Islet of Langerhans (tissue), 1 donor: ENCODE measurements at regions not wholly inside any gene's neighbourhood (a gene's known extent, or its start where the extent isn't known, plus 50 kb on each side); places are given as distances from the start of the nearest gene placed in this dataset.
"Not testable (repeated sequence)": the region's sequence is repeated elsewhere in the genome, so short reads cannot be mapped to it uniquely, and the experiment has no call there.

ENCODE experiments used
- FAIRE-seq: peaks from one replicate; lab custom pipeline; 2011; peaks lifted over from hg19 to GRCh38; lab: Jason Lieb, UNC

DNA sequence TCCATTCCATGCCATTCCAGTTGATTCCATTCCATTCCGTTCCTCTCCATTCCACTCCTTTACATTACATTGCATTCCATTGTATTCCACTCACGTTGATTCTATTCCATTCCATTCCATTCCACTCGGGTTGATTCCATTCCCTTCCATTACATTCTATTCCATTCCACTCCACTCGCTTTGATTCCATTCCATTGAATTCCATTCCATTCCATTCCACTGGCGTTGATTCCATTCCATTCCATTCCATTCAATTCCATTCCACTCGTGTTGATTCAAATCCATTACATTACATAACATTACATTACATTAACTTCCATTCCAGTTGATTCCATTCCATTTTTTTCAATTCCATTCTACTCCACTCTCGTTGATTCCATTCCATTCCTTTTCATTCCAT, 1142.8 kb downstream of the RPIA start:
- FAIRE-seq: no peak

DNA sequence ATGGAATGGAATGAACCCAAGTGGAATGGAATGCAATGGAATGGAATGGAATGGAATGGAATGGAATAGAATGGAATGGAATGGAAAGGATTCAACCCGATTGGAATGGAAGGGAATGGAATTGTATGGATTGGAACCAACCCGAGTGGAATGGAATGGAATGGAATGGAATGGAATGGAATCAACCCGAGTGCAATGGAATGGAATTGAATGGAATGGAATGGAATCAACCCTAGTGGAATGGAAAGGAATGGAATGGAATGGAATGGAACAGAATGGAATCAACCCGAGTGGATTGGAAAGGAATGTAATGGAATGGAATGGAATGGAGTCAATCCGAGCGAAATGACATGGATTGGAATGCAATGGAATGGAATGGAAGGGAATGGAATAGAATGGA, 1144.9 kb downstream of the RPIA start:
- FAIRE-seq: not testable (repeated sequence)

DNA sequence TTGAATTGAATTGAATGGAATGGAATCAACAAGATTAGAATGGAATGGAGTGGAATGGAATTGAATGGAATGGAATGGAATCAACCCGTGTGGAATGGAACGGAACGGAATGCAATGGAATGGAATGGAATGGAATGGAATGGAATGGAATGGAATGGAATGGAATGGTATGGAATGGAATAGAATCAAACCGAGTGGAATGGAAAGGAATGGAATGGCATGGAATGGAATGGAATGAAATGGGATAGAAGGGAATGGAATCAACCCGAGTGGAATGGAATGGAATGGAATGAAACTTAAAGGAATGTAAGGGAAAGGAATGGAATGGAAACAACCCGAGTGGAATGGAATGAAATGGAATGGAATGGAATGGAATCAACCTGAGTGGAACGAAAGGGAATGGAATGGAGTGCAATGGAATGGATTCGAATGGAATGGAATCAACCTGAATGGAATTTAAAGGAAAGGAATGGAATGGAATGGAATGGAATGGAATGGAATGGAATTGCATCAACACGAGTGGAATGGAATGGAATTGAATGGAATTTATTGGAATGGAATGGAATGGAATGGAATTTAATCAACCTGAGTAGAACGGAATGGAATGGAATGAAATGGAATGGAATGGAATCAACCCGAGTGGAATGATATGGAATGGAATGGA, 1146.6 kb downstream of the RPIA start:
- FAIRE-seq: no peak

DNA sequence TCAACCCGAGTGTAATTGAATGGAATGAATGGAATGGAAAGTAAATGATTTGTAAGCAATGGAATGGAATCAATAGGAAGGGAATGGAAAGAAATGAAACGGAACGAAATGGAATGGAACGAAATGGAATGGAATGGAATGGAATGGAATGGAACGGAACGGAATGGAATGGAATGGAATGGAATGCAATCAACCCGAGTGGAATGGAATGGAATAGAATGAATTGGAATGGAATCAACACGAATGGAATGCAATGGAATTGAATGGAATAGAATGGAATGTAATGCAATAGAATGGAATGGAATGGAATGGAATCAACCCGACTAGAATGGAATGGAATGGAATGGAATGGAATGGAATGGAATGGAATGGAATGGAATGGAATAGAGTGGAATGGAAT, 1148.7 kb downstream of the RPIA start:
- not testable (repeated sequence) for FAIRE-seq

DNA sequence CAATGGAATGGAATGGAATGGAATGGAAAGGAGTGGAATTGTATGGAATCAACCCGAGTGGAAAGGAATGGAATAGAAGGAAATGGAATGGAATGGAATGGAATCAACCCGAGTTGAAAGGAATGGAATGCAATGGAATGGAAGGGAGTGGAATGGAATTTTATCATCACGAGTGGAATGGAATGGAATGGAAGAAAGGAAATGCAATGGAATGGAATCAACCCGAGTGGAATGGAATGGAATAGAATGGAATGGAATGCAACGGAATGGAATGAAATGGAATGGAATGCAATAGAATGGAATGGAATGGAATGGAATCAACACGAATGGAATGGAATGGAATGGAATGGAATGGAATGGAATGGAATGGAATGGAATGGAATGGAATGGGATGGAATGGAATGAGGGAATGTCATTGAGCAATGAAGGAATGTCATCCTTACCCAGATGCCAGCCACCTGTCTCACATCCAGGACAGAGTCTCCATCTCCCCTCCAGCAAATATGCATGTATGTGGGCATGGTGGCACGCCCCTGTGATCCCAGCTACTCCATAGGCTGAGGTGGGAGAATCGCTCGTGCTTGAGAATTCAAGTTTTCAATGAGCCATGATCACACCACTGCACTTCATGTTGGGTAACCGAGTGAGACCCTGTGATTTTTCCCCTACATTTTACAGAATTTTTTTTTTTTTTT, 1149.5 kb downstream of the RPIA start:
- FAIRE-seq: not testable (repeated sequence)

DNA sequence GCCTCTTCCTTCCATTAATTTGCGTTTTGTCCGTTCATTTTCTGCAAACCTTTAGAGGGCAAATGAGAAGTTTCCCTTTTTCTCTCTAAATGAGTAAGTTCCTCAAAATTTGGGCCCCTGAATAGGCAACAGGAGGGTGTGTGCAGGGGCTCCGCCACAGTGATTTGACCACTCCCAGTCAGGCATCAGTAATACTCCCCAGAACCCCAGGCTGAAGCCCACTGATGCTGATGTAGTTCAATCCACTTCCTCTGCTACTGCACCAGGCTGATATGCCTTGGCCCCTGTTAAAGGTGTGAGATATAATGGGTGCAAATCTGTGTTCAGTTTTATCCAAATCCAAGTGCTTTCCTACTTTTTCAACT, 1150.0 kb downstream of the RPIA start:
- no peak for FAIRE-seq

DNA sequence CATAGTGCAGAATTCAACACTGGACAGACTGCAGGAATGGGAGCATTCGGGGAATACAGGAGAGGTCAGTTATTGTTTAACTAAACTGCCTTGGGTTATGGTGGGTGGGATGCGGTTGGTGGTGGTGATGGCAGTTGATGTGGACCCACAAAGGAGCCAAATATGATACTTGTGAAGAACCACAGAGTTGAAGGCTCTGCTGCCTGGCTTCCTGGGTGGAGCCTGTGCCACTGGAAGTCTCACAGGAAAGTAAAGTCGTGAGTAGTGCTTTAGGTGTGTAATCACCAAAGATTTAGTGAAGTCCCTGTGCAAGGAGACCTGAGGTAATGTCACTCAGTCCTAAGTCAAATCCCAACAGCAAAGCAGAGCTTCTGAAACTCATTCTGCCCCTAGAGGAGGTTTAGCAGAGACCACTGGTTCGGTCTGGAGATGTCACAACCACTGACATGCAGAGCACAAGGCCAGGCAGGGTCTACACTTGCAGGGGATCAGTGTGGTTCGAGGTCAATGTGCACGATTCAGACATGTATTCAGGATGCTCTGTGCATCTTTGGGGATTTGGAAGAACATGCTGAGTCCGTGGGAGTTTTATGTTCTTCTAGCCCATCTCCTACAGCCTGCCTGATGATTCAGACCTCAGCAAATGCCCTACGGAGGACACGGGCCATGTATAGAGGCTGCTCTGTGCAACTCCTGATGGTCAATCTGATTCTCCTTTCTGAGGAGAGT, 1150.9 kb downstream of the RPIA start:
- FAIRE-seq: no peak

DNA sequence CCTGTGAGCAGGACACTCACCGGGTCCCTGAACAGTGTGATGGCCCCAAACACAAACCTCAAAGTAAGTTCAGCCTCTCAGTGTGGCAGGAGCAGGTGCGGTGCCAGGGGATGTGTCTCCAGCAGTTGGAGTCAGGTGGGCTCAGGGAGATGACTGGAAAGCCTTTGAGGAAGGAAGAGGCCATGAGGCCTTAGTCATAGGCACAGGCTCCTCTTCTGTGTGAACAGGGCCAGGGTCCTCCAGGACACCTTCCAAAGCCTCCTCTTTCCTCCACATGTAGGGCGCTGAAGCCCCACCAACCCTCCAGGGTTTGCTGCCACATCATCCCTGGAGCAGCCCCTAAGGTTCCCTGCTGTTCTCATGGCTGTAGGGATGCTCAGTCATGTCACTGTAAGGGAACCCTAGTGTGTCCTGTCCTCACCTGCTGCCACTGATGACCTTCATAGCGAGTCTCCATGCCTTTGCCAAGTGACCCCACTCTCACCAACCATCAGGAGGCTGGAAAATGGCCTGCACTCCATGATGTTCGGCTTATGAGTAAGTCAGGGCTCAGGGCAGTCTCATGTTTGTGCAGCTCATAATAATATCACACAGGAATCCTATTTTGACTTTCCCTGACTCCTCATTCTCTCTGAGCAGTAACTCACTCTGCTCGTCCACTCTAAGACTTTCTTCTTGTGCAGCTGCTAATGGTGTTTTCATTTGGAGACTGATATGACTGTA, 1152.9 kb downstream of the RPIA start:
- FAIRE-seq: no peak

DNA sequence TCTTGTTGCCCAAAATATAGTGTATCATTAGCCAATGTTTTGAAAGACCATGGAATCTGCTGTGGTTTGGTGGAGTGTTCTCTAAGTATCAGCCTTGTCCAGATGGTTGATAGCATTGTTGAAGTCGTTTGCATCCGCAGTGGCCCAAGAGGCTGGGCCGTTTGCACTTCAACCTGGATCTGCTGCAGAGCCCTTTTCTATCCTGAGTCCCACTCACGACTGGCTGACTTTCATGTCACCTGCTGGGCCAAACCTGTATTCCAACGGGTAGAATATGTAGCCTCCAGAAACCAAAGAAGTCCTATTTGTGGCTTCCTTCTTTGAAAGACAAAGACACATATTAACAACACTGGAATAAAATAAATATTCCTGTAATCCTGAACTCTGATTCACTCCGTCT, 1154.1 kb downstream of the RPIA start:
- no peak for FAIRE-seq

DNA sequence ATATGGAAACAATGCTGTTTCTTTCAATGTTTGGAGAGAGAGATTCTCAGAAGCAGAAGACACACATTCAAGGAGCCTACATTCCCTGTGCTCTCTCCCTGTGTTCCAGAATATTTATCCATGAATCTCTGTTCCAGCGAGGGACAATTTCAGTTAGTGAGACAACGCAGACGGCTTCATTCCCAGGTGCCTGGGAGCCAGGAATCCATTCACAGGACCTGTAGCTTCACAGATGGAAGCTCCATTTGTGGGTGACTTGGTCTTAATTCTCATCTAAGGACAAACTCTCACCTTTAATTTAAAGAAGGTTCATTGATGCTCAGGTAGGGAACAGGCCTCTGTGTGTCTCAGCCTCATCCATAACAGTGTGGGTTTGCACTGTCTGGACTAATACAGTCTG, 1156.6 kb downstream of the RPIA start:
- FAIRE-seq: no peak

DNA sequence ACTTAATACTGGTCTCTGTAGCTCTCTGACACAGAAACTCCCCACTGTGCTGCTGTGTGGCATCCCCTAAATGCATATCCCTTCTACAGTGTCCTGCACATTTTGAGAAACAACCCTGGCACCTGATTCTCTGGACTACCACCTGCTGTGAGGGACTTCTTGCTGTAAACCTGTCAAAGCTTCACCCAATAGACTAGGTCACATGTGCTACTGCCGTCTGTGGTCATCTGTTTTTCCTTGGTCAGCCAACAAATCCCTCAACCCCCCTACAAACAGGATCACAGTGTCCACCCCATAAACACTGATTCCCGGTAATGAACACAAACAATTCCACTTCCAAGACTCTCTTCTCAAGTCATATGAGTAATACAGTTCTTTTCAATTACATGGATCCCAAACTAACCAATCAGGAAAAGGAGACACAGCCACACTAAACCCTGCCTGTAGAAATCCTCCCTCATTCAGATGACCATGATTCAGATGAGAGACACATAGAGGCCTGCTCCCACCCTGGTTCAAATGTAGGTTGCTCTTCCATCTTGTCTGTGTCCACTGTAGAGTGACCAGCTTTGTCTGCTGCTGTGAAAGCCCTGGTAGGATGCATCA, 1157.4 kb downstream of the RPIA start:
- no peak for FAIRE-seq

DNA sequence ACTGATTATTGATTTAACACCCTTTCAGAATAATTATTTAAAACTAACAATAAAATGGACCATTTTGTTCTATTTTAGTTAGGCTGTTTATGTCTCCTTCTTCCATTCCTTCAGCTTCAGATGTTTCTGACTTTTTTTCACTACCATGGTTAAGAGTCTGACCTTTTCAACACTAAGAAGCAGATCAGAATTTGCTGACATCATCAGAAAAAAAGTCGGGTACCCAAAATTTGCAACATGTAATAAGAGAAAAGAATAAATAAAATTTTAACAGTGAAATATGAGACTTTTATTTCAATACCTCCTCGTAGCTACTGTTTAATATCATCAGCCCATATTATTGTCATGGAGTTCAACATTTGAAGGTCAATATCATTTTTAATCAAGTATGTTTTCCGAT, 1158.3 kb downstream of the RPIA start:
- FAIRE-seq: no peak

DNA sequence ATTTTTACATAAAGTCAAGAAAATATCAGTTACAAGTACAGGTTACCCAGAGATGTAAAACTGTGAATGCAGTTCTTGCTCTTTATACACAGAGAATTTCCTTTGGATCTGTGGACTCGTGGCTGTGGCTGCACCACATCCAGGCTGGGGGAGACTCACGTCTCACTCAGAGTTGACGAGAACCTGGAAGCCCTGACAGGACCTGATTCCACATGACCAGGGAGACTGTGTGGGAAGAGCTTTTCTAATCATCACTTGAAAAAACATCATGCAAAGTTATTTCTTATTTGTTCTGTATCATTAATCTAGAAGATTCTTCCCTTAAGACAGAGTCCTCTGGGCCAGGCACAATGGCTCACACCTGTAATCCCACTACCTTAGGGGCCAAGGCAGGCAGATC, 1159.0 kb downstream of the RPIA start:
- FAIRE-seq: no peak

DNA sequence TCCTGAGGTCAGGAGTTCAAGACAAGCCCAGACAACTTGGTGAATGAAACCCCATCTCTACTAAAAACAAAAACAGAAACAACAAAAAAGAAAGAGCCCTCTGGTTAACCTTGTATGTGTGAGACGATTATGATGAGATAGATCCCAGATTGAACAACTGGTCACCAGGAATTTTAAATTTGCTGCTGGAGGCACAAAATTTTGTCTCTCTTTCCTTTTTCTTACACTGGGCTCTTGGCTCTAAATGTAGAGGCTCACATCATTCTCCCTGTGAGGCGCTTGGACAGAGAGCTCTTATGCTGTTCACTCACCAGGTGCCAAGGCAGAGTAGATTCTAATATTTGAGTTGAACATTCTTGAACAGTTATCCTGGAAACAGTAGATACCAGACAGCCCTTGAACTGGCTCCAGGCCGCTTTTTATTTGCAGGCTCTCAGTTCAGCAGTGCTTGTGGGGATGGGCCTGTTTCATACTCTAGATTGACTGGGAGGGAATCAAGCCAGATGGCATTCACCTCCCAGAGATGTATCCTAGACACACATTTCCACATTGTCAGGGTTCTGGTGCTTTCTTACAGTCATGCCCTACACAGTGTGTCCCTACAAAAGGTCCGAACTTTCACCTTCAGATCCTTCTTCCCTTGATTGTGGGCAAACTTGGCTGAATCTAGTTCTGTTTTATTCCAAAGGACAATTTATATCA, 1159.6 kb downstream of the RPIA start:
- no peak for FAIRE-seq

DNA sequence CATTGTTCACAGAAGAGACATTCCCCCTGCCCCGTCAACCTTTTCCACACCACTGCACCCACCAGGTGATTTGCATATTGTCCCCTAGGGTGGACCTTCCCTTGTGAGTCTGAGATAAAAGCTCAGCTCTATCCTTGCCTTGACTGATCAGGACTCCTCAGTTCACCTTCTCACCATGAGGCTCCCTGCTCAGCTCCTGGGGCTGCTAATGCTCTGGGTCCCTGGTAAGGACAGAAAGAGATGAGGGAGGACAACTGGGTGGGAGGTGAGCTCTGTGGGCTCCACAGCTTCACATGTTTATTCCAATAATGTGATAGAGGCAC, 1160.1 kb downstream of the RPIA start:
- FAIRE-seq: no peak

DNA sequence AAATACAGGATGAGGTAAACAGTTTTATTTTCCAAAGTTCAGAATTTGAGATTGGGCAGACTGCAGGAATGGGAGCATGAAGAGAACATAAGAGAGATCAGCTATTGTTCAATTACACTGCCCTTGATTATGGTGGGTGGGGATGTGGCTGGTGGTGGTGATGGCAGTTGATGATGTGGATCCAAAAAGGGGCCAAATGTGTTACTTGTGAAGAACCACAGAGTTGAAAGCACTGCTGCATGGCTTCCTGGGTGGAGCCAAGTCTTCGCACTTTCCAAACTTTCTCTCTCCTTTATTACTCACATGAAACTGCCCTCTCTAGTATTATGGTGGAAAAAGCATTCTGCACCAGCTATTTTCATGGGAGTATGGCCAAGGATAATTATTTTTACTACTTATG, 1162.0 kb downstream of the RPIA start:
- not testable (repeated sequence) for FAIRE-seq

DNA sequence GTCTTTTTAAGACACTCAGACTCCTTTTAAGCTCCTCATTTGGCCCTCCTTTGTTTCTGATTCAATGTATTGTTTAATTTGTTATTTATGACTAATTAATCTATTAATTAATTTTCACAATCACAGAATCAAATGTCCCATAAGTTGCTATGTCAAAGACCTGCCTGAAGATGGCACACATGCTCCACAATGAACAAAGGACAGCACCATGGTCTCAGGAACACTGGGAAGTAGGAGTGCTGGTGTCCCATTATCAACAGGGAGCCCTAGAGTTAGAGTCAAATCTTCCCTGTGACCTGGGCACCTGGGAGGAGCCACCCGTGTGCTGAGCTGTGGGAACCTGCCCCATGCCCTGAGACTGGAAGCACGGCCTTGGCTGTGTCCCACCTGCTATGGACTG, 1164.3 kb downstream of the RPIA start:
- not testable (repeated sequence) for FAIRE-seq

DNA sequence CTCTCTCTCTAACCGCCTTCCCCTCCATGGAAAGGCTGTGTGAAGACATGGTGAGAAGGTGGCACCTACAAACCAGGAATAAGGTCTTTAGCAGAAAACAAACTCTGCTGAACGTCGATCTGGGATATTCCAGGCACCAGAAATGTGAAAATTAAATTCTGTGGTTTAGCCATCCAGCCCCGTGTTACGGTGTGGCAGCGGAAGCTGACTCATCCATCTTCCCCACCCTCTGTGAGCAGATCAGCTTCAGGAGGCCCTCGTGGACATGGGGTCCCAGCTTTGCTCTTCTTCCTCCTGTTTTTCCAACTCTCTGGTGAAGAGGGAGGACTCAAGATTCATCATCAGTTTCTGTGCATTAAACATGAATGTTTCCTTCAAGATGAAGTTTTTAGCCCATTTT, 1164.8 kb downstream of the RPIA start:
- FAIRE-seq: not testable (repeated sequence)

DNA sequence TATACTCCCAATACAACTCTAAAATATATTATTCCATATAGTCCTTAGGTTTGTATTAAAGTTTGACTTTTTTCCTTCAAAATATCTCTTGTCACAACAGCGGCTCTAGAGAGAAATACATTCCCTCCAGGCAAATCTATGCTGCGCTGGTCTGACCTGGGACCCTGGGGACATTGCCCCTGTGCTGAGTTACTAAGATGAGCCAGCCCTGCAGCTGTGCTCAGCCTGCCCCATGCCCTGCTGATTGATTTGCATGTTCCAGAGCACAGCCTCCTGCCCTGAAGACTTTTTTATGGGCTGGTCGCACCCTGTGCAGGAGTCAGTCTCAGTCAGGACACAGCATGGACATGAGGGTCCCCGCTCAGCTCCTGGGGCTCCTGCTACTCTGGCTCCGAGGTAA, 1170.7 kb downstream of the RPIA start:
- FAIRE-seq: not testable (repeated sequence)

DNA sequence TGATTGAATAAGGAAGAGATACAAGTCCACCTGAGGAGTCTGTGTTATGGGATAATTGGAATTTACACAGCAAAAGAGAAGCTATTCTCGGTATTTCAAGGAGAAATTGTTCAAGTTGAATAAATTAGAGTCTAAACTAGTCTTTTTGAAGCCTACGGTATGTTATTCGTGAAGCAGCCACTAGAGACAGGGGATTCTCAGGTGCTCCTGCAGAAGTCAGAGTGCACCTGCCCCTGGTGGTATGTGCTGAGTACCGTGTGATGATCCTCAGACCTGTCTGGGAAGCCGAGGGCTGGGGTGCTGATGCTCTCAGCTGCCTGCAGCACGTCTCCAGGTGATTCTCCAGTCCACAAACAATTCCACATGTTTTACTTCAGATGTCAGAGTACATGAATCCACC, 1171.7 kb downstream of the RPIA start:
- not testable (repeated sequence) for FAIRE-seq

DNA sequence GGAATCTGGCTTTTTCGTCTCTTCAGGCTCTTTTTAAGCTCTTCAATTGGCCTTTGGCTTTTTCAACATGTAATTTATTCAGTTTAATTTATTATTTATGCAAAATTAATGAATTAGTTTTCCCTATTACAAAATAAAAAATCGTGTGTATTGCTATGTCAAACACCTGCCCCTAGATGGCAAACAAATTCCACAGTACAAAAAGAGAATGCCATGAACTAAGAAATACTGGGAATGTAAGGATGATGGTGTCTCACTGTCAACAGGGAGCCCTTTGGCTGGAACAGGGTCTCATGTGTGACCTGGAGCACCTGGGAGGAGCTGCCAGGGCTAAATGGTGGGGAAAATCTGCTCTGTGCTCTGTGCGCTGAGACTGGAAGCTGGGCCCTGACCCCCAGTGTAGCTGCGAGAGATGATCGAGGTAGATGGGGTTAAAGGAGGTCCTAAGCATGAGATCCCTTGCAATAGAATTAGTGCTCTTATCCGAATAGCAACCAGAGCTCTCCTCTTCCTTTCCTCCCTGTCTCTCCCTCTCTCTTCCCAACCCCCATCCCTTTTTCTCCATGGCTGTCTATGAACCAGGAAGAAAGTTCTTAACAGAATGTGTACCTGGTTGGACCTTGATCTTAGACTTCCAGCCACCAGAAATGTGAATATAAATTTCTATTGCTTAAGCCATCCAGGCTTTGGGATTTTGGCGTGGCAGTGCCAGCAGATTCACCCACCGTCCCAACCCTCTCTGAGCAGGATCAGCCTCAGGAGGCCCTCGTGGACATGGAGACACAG, 1183.5 kb downstream of the RPIA start:
- FAIRE-seq: peak; percentile 79
